HepG2 (cell line): ENCODE measurements at regions not wholly inside any gene's neighbourhood (a gene's known extent, or its start where the extent isn't known, plus 50 kb on each side); places are given as distances from the start of the nearest gene placed in this dataset.

ENCODE experiments used
- ATAC-seq: fragments of 200-7000 bp; cut with Tn5 transposase; 3 replicates; pipeline ENCODE4 v1.9.1; 2020; ENCODE audit warnings: mild to moderate bottlenecking, moderate library complexity
- BruUV-seq: library from RNA; stranded (reverse); fragments of 400-500 nt; replicated peaks from 2 replicates; lab custom pipeline; 2021; lab: Mats Ljungman, UMichigan
- CTCF ChIA-PET: fragments of 300-600 bp; formaldehyde crosslinking; extraction: SDS; loops from one replicate; lab custom pipeline; 2021; ENCODE audit warnings: low total read pairs, inconsistent platforms, low intra/inter-chr PET ratio; lab: Yijun Ruan, JAX
- POLR2A ChIA-PET: fragments of 350-600 bp; sonication (Branson Sonifier 250); formaldehyde crosslinking; loops from one replicate; lab custom pipeline; 2020; ENCODE audit warnings: antibody characterized with exemption, inconsistent platforms; lab: Yijun Ruan, JAX
- DNase-seq: peaks from one replicate; pipeline ENCODE4 v3.0.0-alpha.2; 2015; ENCODE audit warnings: low spot score
- FAIRE-seq: peaks from 3 replicates; lab custom pipeline; 2011; peaks lifted over from hg19 to GRCh38; lab: Jason Lieb, UNC
- H2AFZ ChIP-seq: one replicate; pipeline ENCODE4 v1.6.1; 2011; ENCODE audit warnings: low read length, inconsistent platforms
- H3K27ac ChIP-seq: fragments of 300-600 bp; 3 replicates; pipeline ENCODE4 v1.8.0; 2011; ENCODE audit warnings: mixed run types, mild to moderate bottlenecking, mixed read lengths, low read length, inconsistent platforms; ENCODE audit not compliant: insufficient read depth; ENCODE audit errors: extremely low read length
- H3K27me3 ChIP-seq, 2 experiments: fragments of 200-600 bp in 1 of 2; 2 replicates in 1 of 2; 3 replicates in 1 of 2; pipeline versions ENCODE4 v1.6.0 to v1.8.0; 2011; ENCODE audit warnings: low read length in 2 of 2, mild to moderate bottlenecking in 2 of 2, moderate library complexity in 2 of 2, inconsistent platforms in 1 of 2; ENCODE audit not compliant: insufficient read depth in 2 of 2, control insufficient read depth in 1 of 2
- H3K36me3 ChIP-seq, 2 experiments: fragments of 200-600 bp in 1 of 2; replicated peaks in 1 of 2; 2 replicates in 1 of 2; 3 replicates in 1 of 2; pipeline versions ENCODE4 v1.5.1 to v1.8.0; 2011; ENCODE audit warnings: low read length in 2 of 2, inconsistent platforms in 1 of 2; ENCODE audit not compliant: insufficient read depth in 2 of 2, control insufficient read depth in 1 of 2
- H3K4me1 ChIP-seq: 2 replicates; pipeline ENCODE4 v1.5.1; 2012; ENCODE audit warnings: low read length, inconsistent platforms; ENCODE audit not compliant: insufficient read depth
- H3K4me2 ChIP-seq: 2 replicates; pipeline ENCODE4 v1.6.0; 2011; ENCODE audit warnings: low read depth, low read length, inconsistent platforms
- H3K4me3 ChIP-seq, 3 experiments: fragments of 200-600 bp in 1 of 3; sonication (generic), shearing (Covaris generic) in 1 of 3; replicated peaks in 1 of 3; 2 replicates each; pipeline ENCODE4 v1.5.1; 2011 to 2016; ENCODE audit warnings: low read length in 3 of 3, inconsistent platforms in 2 of 3, low read depth in 2 of 3, mild to moderate bottlenecking in 2 of 3, control low read depth in 1 of 3, mixed read lengths in 1 of 3; ENCODE audit not compliant: insufficient read depth in 1 of 3
- H3K79me2 ChIP-seq: one replicate; pipeline ENCODE4 v1.6.1; 2011; ENCODE audit warnings: low read length, inconsistent platforms; ENCODE audit not compliant: insufficient read depth
- H3K9ac ChIP-seq: 2 replicates; pipeline ENCODE4 v1.6.0; 2011; ENCODE audit warnings: mild to moderate bottlenecking, low read depth, low read length, inconsistent platforms; ENCODE audit not compliant: insufficient read depth
- H3K9me3 ChIP-seq: 2 replicates; pipeline ENCODE4 v1.5.1; 2012; ENCODE audit warnings: mild to moderate bottlenecking, low read length
- H4K20me1 ChIP-seq: 2 replicates; pipeline ENCODE4 v1.6.0; 2011; ENCODE audit warnings: inconsistent platforms, mild to moderate bottlenecking, low read length, moderate library complexity; ENCODE audit not compliant: insufficient read depth
- CBX1 ChIP-seq: IDR thresholded peaks from one replicate; pipeline ENCODE4 v1.6.1; 2016; ENCODE audit warnings: antibody characterized with exemption, low read depth
- CENPX ChIP-seq: sonication (generic); formaldehyde crosslinking; IDR thresholded peaks from 2 replicates; pipeline ENCODE4 v1.9.0; 2021; ENCODE audit warnings: mild to moderate bottlenecking, missing genetic modification reagents, moderate library complexity
- MAFF ChIP-seq: IDR thresholded peaks from 2 replicates; pipeline ENCODE4 v1.6.1; 2011; ENCODE audit warnings: low read depth, low read length, improper control_type of control experiment
- MLX ChIP-seq: IDR thresholded peaks from 2 replicates; pipeline ENCODE4 v1.6.1; 2016
- SRF ChIP-seq: IDR thresholded peaks from 2 replicates; pipeline ENCODE4 v1.6.1; 2011; ENCODE audit warnings: mild to moderate bottlenecking, low read depth, low read length, moderate library complexity
- ZNF225 ChIP-seq: sonication (generic); formaldehyde crosslinking; IDR thresholded peaks from 2 replicates; pipeline ENCODE4 v1.4.0; 2020; ENCODE audit warnings: mild to moderate bottlenecking, missing genetic modification reagents
- ZSCAN20 ChIP-seq: sonication (generic); formaldehyde crosslinking; IDR thresholded peaks from 2 replicates; pipeline ENCODE4 v1.4.0; 2020; ENCODE audit warnings: missing genetic modification reagents, mild to moderate bottlenecking, borderline replicate concordance
- WGBS: methylation state at CpG from one replicate; pipeline ENCODE4 v1.1.6; 2017; ENCODE audit warnings: low lambda C conversion rate; 5-methylcytosine and 5-hydroxymethylcytosine counted together
- in situ Hi-C: cut with HindIII; loops from 2 replicates; pipeline ENCODE4 v1.10.0; 2017; ENCODE audit warnings: low pct_unique_long_range_greater_than_20kb; ENCODE audit not compliant: extremely low pct_ligation_motif_present
- intact Hi-C: fragments of 100-400 bp; cut with micrococcal nuclease; formaldehyde crosslinking; loops from one replicate; pipeline ENCODE4 v1.10.0; 2022; ENCODE audit not compliant: unreplicated experiment
- TF ChIP-seq, protein P1 (sequence below): sonication (generic); formaldehyde crosslinking; IDR thresholded peaks from 2 replicates; pipeline ENCODE4 v1.5.0; 2020; ENCODE audit warnings: missing genetic modification reagents, mild to moderate bottlenecking, borderline replicate concordance
- TF ChIP-seq, protein P2 (sequence below): sonication (generic); formaldehyde crosslinking; IDR thresholded peaks from 2 replicates; pipeline ENCODE4 v1.4.0; 2020; ENCODE audit warnings: missing genetic modification reagents
- TF ChIP-seq, protein P3 (sequence below): sonication (generic); formaldehyde crosslinking; IDR thresholded peaks from 2 replicates; pipeline ENCODE4 v1.4.0; 2020; ENCODE audit warnings: missing genetic modification reagents
- TF ChIP-seq, protein P4 (sequence below): IDR thresholded peaks from 2 replicates; pipeline ENCODE4 v1.6.1; 2018; ENCODE audit warnings: missing genetic modification reagents

- Histone ChIP-seq H3K79me2 (no peaks in the 10 kb centered on the region), H3K27me3 (peaks cover 11 to 47% of the 10 kb centered on the region in 2 experiments; a peak in 4 of 5 replicates), H3K9me3 (no peaks in the 10 kb centered on the region), H3K4me2 (no peak overlapping the region), H3K9ac (no peak overlapping the region), H3K4me3 (no peak overlapping the region), H4K20me1 (no peaks in the 10 kb centered on the region), H3K36me3 (no peaks in the 10 kb centered on the region), H3K27ac (no peak overlapping the region), H2AFZ (no peak overlapping the region), H3K4me1 (no peaks in the 10 kb centered on the region)
- ChIA-PET POLR2A (no interaction called here), CTCF (no interaction called here)
- intact Hi-C loops = no loop called here
- BruUV-seq = no TSS peak
- ATAC-seq (no peak), DNase-seq (no peak), FAIRE-seq (no peak)
- 75% methylated on average over 8 of the region's 8 CpGs for WGBS
- no peak for TF ChIP-seq MAFF
- no peak for TF ChIP-seq ZSCAN20 (CRISPR knock-in tag)
- no peak for TF ChIP-seq CBX1
- TF ChIP-seq, protein P1, sequence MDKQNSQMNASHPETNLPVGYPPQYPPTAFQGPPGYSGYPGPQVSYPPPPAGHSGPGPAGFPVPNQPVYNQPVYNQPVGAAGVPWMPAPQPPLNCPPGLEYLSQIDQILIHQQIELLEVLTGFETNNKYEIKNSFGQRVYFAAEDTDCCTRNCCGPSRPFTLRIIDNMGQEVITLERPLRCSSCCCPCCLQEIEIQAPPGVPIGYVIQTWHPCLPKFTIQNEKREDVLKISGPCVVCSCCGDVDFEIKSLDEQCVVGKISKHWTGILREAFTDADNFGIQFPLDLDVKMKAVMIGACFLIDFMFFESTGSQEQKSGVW (CRISPR knock-in tag) = no peak
- TF ChIP-seq, protein P2, sequence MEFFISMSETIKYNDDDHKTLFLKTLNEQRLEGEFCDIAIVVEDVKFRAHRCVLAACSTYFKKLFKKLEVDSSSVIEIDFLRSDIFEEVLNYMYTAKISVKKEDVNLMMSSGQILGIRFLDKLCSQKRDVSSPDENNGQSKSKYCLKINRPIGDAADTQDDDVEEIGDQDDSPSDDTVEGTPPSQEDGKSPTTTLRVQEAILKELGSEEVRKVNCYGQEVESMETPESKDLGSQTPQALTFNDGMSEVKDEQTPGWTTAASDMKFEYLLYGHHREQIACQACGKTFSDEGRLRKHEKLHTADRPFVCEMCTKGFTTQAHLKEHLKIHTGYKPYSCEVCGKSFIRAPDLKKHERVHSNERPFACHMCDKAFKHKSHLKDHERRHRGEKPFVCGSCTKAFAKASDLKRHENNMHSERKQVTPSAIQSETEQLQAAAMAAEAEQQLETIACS = no peak
- TF ChIP-seq ZNF225 = no peak
- no peak for TF ChIP-seq CENPX (CRISPR knock-in tag)
- no peak for TF ChIP-seq MLX (CRISPR knock-in tag)
- TF ChIP-seq, protein P3, sequence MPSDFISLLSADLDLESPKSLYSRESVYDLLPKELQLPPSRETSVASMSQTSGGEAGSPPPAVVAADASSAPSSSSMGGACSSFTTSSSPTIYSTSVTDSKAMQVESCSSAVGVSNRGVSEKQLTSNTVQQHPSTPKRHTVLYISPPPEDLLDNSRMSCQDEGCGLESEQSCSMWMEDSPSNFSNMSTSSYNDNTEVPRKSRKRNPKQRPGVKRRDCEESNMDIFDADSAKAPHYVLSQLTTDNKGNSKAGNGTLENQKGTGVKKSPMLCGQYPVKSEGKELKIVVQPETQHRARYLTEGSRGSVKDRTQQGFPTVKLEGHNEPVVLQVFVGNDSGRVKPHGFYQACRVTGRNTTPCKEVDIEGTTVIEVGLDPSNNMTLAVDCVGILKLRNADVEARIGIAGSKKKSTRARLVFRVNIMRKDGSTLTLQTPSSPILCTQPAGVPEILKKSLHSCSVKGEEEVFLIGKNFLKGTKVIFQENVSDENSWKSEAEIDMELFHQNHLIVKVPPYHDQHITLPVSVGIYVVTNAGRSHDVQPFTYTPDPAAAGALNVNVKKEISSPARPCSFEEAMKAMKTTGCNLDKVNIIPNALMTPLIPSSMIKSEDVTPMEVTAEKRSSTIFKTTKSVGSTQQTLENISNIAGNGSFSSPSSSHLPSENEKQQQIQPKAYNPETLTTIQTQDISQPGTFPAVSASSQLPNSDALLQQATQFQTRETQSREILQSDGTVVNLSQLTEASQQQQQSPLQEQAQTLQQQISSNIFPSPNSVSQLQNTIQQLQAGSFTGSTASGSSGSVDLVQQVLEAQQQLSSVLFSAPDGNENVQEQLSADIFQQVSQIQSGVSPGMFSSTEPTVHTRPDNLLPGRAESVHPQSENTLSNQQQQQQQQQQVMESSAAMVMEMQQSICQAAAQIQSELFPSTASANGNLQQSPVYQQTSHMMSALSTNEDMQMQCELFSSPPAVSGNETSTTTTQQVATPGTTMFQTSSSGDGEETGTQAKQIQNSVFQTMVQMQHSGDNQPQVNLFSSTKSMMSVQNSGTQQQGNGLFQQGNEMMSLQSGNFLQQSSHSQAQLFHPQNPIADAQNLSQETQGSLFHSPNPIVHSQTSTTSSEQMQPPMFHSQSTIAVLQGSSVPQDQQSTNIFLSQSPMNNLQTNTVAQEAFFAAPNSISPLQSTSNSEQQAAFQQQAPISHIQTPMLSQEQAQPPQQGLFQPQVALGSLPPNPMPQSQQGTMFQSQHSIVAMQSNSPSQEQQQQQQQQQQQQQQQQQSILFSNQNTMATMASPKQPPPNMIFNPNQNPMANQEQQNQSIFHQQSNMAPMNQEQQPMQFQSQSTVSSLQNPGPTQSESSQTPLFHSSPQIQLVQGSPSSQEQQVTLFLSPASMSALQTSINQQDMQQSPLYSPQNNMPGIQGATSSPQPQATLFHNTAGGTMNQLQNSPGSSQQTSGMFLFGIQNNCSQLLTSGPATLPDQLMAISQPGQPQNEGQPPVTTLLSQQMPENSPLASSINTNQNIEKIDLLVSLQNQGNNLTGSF (CRISPR knock-in tag) = no peak
- TF ChIP-seq SRF = no peak
- TF ChIP-seq, protein P4, sequence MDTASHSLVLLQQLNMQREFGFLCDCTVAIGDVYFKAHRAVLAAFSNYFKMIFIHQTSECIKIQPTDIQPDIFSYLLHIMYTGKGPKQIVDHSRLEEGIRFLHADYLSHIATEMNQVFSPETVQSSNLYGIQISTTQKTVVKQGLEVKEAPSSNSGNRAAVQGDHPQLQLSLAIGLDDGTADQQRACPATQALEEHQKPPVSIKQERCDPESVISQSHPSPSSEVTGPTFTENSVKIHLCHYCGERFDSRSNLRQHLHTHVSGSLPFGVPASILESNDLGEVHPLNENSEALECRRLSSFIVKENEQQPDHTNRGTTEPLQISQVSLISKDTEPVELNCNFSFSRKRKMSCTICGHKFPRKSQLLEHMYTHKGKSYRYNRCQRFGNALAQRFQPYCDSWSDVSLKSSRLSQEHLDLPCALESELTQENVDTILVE (CRISPR knock-in tag) = no peak
- in situ Hi-C loops = no loop called here
Measured at GRCh38 chr16:87048730-87049115, 268.5 kb downstream of the C16orf95 start.
